Nephron (organoid): ENCODE measurements at regions not wholly inside any gene's neighbourhood (a gene's known extent, or its start where the extent isn't known, plus 50 kb on each side); places are given as distances from the start of the nearest gene placed in this dataset.

Source experiments
- H3K27ac Mint-ChIP-seq, 3 experiments: 2 replicates each; pipeline ENCODE4 v1.8.0; 2020; ENCODE audit warnings: mixed read lengths in 3 of 3, mild to moderate bottlenecking in 2 of 3, moderate library complexity in 1 of 3
- H3K27me3 Mint-ChIP-seq: 2 replicates; pipeline ENCODE4 v1.8.0; 2021; ENCODE audit warnings: low read depth, mild to moderate bottlenecking, moderate library complexity, mixed read lengths
- H3K36me3 Mint-ChIP-seq: 2 replicates; pipeline ENCODE4 v1.8.0; 2020; ENCODE audit warnings: low read depth, mixed read lengths
- H3K4me1 Mint-ChIP-seq: 2 replicates; pipeline ENCODE4 v1.8.0; 2020; ENCODE audit warnings: mixed read lengths
- H3K4me3 Mint-ChIP-seq, 3 experiments: 2 replicates each; pipeline ENCODE4 v1.8.0; 2020; ENCODE audit warnings: mild to moderate bottlenecking in 3 of 3, mixed read lengths in 3 of 3, moderate library complexity in 2 of 3
- H3K9me3 Mint-ChIP-seq: 2 replicates; pipeline ENCODE4 v1.8.0; 2020; ENCODE audit warnings: mixed read lengths
- CTCF ChIP-seq, 3 experiments: fragments of 200-600 bp; sonication (generic); IDR thresholded peaks; one replicate each; pipeline ENCODE4 v1.5.0; 2021; ENCODE audit warnings: antibody characterized with exemption in 3 of 3; ENCODE audit not compliant: unreplicated experiment in 3 of 3

- Mint-ChIP-seq H3K4me1 (peaks cover 16% of the 10 kb centered on the region), H3K36me3 (peaks cover 35% of the 10 kb centered on the region), H3K27ac (peak overlapping the region; percentile 43 to 72 (median 64)), H3K9me3 (no peaks in the 10 kb centered on the region), H3K27me3 (no peaks in the 10 kb centered on the region), H3K4me3 (no peak overlapping the region)
- TF ChIP-seq CTCF (IDR thresholded peaks at IDR 0.05; ENCODE audit: unreplicated experiment in 3 of 3), result no peak
These were observed 81.1 kb downstream of the BOLA3 start for GRCh38 chr2:74066491-74067203.

- H3K4me3 Mint-ChIP-seq, result no peak overlapping the region
- no peak for TF ChIP-seq CTCF (IDR thresholded peaks at IDR 0.05; ENCODE audit: unreplicated experiment in 3 of 3)
- no peaks in the 10 kb centered on the region for H3K9me3 Mint-ChIP-seq
- peak overlapping the region in 1 of 3 experiments; percentile 43 for H3K27ac Mint-ChIP-seq
- peaks cover 29% of the 10 kb centered on the region for H3K36me3 Mint-ChIP-seq
- H3K4me1 Mint-ChIP-seq, result peaks cover 16% of the 10 kb centered on the region
- H3K27me3 Mint-ChIP-seq, result no peaks in the 10 kb centered on the region
These were observed 80.4 kb downstream of the BOLA3 start for GRCh38 chr2:74067221-74067747.

GRCh38 chr2:74070991-74071390 lies 76.7 kb downstream of the BOLA3 start:
- peaks cover 40% of the 10 kb centered on the region for H3K36me3 Mint-ChIP-seq
- H3K27ac Mint-ChIP-seq, result no peak overlapping the region
- H3K27me3 Mint-ChIP-seq, result no peaks in the 10 kb centered on the region
- H3K4me1 Mint-ChIP-seq, result peaks cover 23% of the 10 kb centered on the region
- no peaks in the 10 kb centered on the region for H3K9me3 Mint-ChIP-seq
- no peak overlapping the region for H3K4me3 Mint-ChIP-seq
- TF ChIP-seq CTCF (IDR thresholded peaks at IDR 0.05; ENCODE audit: unreplicated experiment in 3 of 3), result no peak

GRCh38 chr2:74071426-74071825 lies 76.3 kb downstream of the BOLA3 start:
- Mint-ChIP-seq H3K36me3 (peaks cover 43% of the 10 kb centered on the region), H3K9me3 (no peaks in the 10 kb centered on the region), H3K4me1 (peaks cover 27% of the 10 kb centered on the region), H3K4me3 (no peak overlapping the region), H3K27ac (no peak overlapping the region), H3K27me3 (no peaks in the 10 kb centered on the region)
- TF ChIP-seq CTCF (IDR thresholded peaks at IDR 0.05; ENCODE audit: unreplicated experiment in 3 of 3), result no peak

GRCh38 chr2:74072565-74072964 lies 75.1 kb downstream of the BOLA3 start:
- H3K27ac Mint-ChIP-seq, result no peak overlapping the region
- H3K27me3 Mint-ChIP-seq, result no peaks in the 10 kb centered on the region
- TF ChIP-seq CTCF (IDR thresholded peaks at IDR 0.05; ENCODE audit: unreplicated experiment in 3 of 3), result no peak
- H3K36me3 Mint-ChIP-seq, result peaks cover 47% of the 10 kb centered on the region
- no peaks in the 10 kb centered on the region for H3K9me3 Mint-ChIP-seq
- no peak overlapping the region for H3K4me3 Mint-ChIP-seq
- H3K4me1 Mint-ChIP-seq, result peaks cover 30% of the 10 kb centered on the region

GRCh38 chr2:74074487-74074886 lies 73.2 kb downstream of the BOLA3 start:
- no peaks in the 10 kb centered on the region for H3K9me3 Mint-ChIP-seq
- H3K4me3 Mint-ChIP-seq, result no peak overlapping the region
- TF ChIP-seq CTCF (IDR thresholded peaks at IDR 0.05; ENCODE audit: unreplicated experiment in 3 of 3), result no peak
- no peak overlapping the region for H3K27ac Mint-ChIP-seq
- H3K27me3 Mint-ChIP-seq, result no peaks in the 10 kb centered on the region
- H3K4me1 Mint-ChIP-seq, result peaks cover 34% of the 10 kb centered on the region
- peaks cover 46% of the 10 kb centered on the region for H3K36me3 Mint-ChIP-seq
